ENCODE measurements at regions not wholly inside any gene's neighbourhood (a gene's known extent, or its start where the extent isn't known, plus 50 kb on each side); places are given as distances from the start of the nearest gene placed in this dataset.

DNA sequence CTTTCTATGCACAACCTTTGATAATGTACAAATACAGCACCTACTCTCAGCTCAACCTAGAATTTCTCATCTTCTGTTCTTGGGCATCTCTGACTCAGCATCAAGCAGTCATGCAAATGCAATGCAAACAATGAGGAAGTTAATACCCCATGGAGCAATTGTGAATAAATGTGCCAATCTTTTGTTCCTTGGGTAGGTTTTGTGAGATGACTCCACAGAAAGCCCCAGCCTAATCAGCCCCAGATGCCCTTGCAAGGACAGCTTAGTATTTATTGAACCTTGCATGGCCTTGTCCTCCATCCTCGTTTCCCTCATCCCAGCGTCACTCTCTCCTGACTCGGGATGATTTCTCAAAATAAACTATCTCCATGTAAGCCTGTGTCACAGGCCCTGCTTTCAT is 494.7 kb upstream of the NECTIN3 start:
- Histone ChIP-seq H3K4me3 (ENCODE audit: insufficient read length, low read depth) (no peak overlapping the region), H3K9ac (ENCODE audit: insufficient read length, low read depth) (no peak overlapping the region), H3K4me1 (ENCODE audit: insufficient read depth, insufficient read length) (no peaks in the 10 kb centered on the region), H3K27me3 (ENCODE audit: insufficient read depth, insufficient read length) (no peaks in the 10 kb centered on the region), H3K36me3 (ENCODE audit: insufficient read depth, insufficient read length, low read length) (no peaks in the 10 kb centered on the region), H3K9me3 (ENCODE audit: insufficient read depth, low read length) (peaks cover 4% of the 10 kb centered on the region; the same call in 1 of the 2 replicates)
- no peak for TF ChIP-seq YY1 (IDR thresholded peaks at IDR 0.05; ENCODE audit: insufficient read depth, insufficient read length)
- TF ChIP-seq ZNF274 (IDR thresholded peaks at IDR 0.05; ENCODE audit: low read depth, low read length) = no peak
- no peak for TF ChIP-seq SUZ12 (IDR thresholded peaks at IDR 0.05; ENCODE audit: extremely low read depth, insufficient read depth, insufficient read length)
- peak; percentile 80 for DNase-seq (ENCODE audit: low read depth, low spot score)

DNA sequence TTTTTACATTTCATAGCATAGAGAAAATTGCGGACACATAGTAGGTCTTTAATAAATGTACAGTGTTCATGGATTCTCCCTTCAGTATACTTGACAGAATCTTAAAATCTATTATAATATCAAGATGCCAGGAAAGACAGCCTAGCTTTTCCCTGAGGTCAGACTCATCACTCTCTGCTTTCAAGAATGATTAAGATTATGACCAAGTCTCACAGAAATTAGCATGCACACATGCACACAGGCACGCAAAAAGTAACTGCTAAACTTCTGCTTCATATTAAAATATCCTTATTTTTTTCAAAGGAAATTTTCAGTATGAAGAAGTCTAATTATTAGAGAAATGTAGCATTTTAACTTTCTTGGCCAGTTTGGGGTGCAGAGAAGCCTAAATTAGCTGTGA is 493.8 kb upstream of the NECTIN3 start:
- Histone ChIP-seq H3K4me3 (ENCODE audit: insufficient read length, low read depth) (no peak overlapping the region), H3K27me3 (ENCODE audit: insufficient read depth, insufficient read length) (no peaks in the 10 kb centered on the region), H3K9me3 (ENCODE audit: insufficient read depth, low read length) (peaks cover 4% of the 10 kb centered on the region), H3K9ac (ENCODE audit: insufficient read length, low read depth) (no peak overlapping the region), H3K36me3 (ENCODE audit: insufficient read depth, insufficient read length, low read length) (no peaks in the 10 kb centered on the region), H3K4me1 (ENCODE audit: insufficient read depth, insufficient read length) (no peaks in the 10 kb centered on the region)
- TF ChIP-seq SUZ12 (IDR thresholded peaks at IDR 0.05; ENCODE audit: extremely low read depth, insufficient read depth, insufficient read length) (no peak), YY1 (IDR thresholded peaks at IDR 0.05; ENCODE audit: insufficient read depth, insufficient read length) (no peak), ZNF274 (IDR thresholded peaks at IDR 0.05; ENCODE audit: low read depth, low read length) (no peak)
- no peak for DNase-seq (ENCODE audit: low read depth, low spot score)

DNA sequence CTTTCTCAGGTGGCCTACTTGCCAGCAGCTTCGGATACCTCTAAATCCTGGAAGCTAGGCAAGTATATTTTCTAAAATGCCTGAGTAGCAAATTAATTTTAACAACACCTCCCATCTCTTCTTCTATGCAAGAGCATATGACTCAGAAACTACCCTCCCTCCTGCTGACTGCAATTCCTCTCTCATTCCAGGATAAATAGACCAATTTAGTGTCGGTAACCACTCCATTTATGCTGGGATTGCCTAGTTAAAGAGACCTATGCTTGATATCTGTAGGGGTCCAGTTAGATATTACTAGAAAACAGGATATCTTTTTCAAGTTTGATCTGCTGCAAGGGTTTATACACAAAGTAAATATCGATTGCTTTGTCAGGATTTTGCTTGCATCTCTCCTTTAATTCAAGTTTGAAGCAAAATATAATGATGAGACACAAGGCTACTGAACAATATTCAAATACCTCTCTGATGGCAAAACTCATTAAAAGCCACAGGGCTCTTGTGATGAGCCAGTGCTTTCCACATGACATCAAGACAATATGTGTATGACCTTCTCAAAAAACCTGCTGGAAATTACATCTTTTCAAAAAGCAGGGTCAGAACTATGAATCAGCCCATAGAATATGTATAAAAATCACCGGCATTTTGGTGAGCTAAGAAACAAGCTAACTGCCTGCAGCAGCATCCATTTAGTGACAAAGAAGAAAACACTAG is 491.6 kb upstream of the NECTIN3 start:
- TF ChIP-seq SUZ12 (IDR thresholded peaks at IDR 0.05; ENCODE audit: extremely low read depth, insufficient read depth, insufficient read length) (no peak), ZNF274 (IDR thresholded peaks at IDR 0.05; ENCODE audit: low read depth, low read length) (no peak), YY1 (IDR thresholded peaks at IDR 0.05; ENCODE audit: insufficient read depth, insufficient read length) (no peak)
- H3K27me3 ChIP-seq (ENCODE audit: insufficient read depth, insufficient read length) = no peaks in the 10 kb centered on the region
- no peak for DNase-seq (ENCODE audit: low read depth, low spot score)
- no peak overlapping the region for H3K9ac ChIP-seq (ENCODE audit: insufficient read length, low read depth)
- H3K4me1 ChIP-seq (ENCODE audit: insufficient read depth, insufficient read length) = no peaks in the 10 kb centered on the region
- no peaks in the 10 kb centered on the region for H3K36me3 ChIP-seq (ENCODE audit: insufficient read depth, insufficient read length, low read length)
- H3K9me3 ChIP-seq (ENCODE audit: insufficient read depth, low read length) = no peaks in the 10 kb centered on the region; the same call in none of the 2 replicates
- H3K4me3 ChIP-seq (ENCODE audit: insufficient read length, low read depth) = no peak overlapping the region

DNA sequence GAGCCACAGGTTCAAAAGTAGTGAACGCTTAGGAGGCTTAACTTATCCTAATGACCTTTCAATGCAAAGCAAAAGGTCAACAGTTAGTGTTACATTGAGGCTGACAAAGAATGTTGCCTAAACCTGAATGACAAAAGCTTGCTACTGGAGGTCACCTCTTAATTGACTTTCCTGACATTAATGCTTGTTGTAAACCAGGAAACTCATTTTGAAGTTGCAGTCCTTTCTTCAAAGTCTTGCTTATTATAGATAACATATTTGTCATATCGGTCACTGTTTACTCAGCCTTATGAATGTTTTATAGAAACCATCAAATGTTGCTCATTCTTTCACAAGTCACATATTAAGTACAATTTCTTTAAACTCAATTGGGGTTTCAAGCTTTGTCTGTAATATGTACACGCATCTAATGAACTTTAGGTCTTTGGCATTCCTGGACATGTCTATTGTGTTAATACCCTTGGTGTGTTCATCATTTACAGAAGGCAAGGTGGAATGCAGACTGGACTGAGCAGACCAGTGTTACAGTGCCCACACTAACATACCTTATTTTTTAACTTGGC is 488.2 kb upstream of the NECTIN3 start:
- Histone ChIP-seq H3K9me3 (ENCODE audit: insufficient read depth, low read length) (no peaks in the 10 kb centered on the region; the same call in none of the 2 replicates), H3K36me3 (ENCODE audit: insufficient read depth, insufficient read length, low read length) (no peaks in the 10 kb centered on the region), H3K27me3 (ENCODE audit: insufficient read depth, insufficient read length) (no peaks in the 10 kb centered on the region), H3K9ac (ENCODE audit: insufficient read length, low read depth) (no peak overlapping the region), H3K4me1 (ENCODE audit: insufficient read depth, insufficient read length) (no peaks in the 10 kb centered on the region), H3K4me3 (ENCODE audit: insufficient read length, low read depth) (no peak overlapping the region)
- DNase-seq (ENCODE audit: low read depth, low spot score) = no peak
- no peak for TF ChIP-seq ZNF274 (IDR thresholded peaks at IDR 0.05; ENCODE audit: low read depth, low read length)
- TF ChIP-seq YY1 (IDR thresholded peaks at IDR 0.05; ENCODE audit: insufficient read depth, insufficient read length) = no peak
- TF ChIP-seq SUZ12 (IDR thresholded peaks at IDR 0.05; ENCODE audit: extremely low read depth, insufficient read depth, insufficient read length) = no peak

DNA sequence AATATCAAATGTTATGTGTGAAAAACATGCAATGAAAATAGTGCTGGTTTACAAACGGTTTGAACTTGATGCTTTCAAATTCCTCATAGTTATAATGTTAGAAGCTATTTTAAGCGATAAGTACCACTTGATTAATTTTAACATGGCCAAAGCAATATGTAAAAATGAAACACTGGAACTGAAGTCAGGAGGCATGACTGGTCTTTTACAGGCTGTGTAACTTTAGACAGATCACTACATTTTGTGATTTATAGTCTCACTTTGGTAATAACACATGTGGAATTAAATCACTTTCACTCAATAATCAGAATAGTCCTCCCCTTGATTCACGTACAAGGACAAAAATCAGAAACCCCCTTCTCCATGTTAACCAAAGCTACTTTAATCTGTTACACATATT is 482.7 kb upstream of the NECTIN3 start:
- no peak for TF ChIP-seq SUZ12 (IDR thresholded peaks at IDR 0.05; ENCODE audit: extremely low read depth, insufficient read depth, insufficient read length)
- no peak for TF ChIP-seq YY1 (IDR thresholded peaks at IDR 0.05; ENCODE audit: insufficient read depth, insufficient read length)
- TF ChIP-seq ZNF274 (IDR thresholded peaks at IDR 0.05; ENCODE audit: low read depth, low read length) = no peak
- no peaks in the 10 kb centered on the region for H3K36me3 ChIP-seq (ENCODE audit: insufficient read depth, insufficient read length, low read length)
- H3K27me3 ChIP-seq (ENCODE audit: insufficient read depth, insufficient read length) = no peaks in the 10 kb centered on the region
- no peak overlapping the region for H3K9ac ChIP-seq (ENCODE audit: insufficient read length, low read depth)
- H3K9me3 ChIP-seq (ENCODE audit: insufficient read depth, low read length) = peaks cover 19% of the 10 kb centered on the region; the same call in 1 of the 2 replicates
- DNase-seq (ENCODE audit: low read depth, low spot score) = no peak
- H3K4me1 ChIP-seq (ENCODE audit: insufficient read depth, insufficient read length) = no peaks in the 10 kb centered on the region
- no peak overlapping the region for H3K4me3 ChIP-seq (ENCODE audit: insufficient read length, low read depth)

DNA sequence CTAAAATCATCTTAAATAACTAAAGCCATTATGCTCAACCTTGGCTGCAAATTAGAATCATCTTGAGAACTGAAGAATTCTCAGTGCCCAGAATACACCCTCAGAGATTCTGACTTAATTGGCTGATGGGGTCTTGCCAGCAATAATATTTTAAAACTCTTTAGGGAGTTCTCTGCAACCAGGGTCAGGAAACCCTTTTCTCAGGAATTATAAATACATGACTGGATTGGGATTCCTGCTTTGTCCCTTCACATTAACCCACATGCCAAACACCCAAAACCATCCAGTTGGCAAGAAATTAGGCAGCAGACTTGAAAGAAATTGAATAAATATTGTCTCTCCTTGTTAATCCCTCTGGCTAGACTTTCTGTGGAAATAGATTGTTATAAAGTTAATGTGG is 482.3 kb upstream of the NECTIN3 start:
- no peaks in the 10 kb centered on the region for H3K27me3 ChIP-seq (ENCODE audit: insufficient read depth, insufficient read length)
- no peak overlapping the region for H3K9ac ChIP-seq (ENCODE audit: insufficient read length, low read depth)
- no peak for TF ChIP-seq YY1 (IDR thresholded peaks at IDR 0.05; ENCODE audit: insufficient read depth, insufficient read length)
- TF ChIP-seq SUZ12 (IDR thresholded peaks at IDR 0.05; ENCODE audit: extremely low read depth, insufficient read depth, insufficient read length) = no peak
- no peak overlapping the region for H3K4me3 ChIP-seq (ENCODE audit: insufficient read length, low read depth)
- H3K36me3 ChIP-seq (ENCODE audit: insufficient read depth, insufficient read length, low read length) = no peaks in the 10 kb centered on the region
- H3K9me3 ChIP-seq (ENCODE audit: insufficient read depth, low read length) = peaks cover 23% of the 10 kb centered on the region; the same call in 1 of the 2 replicates
- DNase-seq (ENCODE audit: low read depth, low spot score) = no peak
- no peaks in the 10 kb centered on the region for H3K4me1 ChIP-seq (ENCODE audit: insufficient read depth, insufficient read length)

DNA sequence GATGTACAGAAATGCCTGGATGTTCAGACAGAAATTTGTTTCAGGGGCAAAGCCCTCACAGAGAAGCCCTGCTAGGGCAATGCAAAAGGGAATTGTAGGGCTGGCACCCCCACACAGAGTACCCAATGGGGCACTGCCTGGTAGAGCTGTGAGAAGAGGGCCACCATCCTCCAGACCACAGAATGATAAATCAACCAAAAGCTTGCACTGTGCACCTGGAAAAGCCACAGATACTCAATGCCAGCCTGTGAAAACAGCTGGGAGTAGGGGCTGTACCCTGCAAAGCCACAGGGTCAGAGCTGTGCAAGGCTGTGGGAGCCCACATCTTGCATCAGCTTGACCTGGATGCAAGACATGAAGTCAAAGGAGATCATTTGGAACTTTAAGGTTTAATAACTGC is 477.9 kb upstream of the NECTIN3 start:
- TF ChIP-seq ZNF274 (IDR thresholded peaks at IDR 0.05; ENCODE audit: low read depth, low read length) = no peak
- Histone ChIP-seq H3K4me3 (ENCODE audit: insufficient read length, low read depth) (no peak overlapping the region), H3K4me1 (ENCODE audit: insufficient read depth, insufficient read length) (no peaks in the 10 kb centered on the region), H3K27me3 (ENCODE audit: insufficient read depth, insufficient read length) (no peaks in the 10 kb centered on the region), H3K9me3 (ENCODE audit: insufficient read depth, low read length) (peaks cover 53% of the 10 kb centered on the region), H3K36me3 (ENCODE audit: insufficient read depth, insufficient read length, low read length) (no peaks in the 10 kb centered on the region), H3K9ac (ENCODE audit: insufficient read length, low read depth) (no peak overlapping the region)
- DNase-seq (ENCODE audit: low read depth, low spot score) = no peak

Data from NT2/D1 (cell line).